ENCODE measurements at regions not wholly inside any gene's neighbourhood (a gene's known extent, or its start where the extent isn't known, plus 50 kb on each side); places are given as distances from the start of the nearest gene placed in this dataset.

DNA sequence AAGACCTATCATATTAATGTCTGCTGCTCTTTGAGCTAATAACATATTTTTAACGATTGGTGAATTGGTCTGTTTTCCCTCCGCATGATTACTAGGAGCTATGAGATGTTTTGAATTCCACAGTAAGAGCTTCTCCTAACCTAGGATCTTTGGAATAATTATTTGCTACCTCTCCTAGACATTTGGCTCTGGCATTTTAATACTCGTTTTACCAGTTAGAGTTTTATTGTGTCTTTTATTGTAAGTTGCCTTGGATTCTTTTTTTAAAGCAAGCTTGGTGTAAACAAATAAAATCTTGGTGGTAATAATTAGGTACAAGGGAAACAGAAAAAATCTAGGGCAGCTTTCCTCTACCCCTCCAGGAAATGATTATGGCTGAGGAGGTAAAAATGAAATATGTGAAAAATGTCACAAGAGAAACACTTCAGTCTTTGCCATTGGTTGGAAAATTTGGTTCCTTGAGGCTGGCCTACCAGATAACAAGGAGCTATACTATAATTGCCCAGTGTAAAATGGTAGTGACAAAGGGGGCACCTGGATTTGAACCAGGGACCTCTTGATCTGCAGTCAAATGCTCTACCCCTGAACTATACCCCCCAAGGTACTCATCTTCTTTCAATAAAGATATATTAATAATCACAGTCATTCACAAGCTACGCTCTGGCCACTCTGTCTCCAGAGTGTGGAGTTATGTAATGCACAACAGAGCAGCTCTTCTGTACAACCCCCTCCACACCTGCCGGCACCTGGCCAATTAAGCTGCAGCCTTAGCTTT, 85.4 kb downstream of the ZNF777 start:
- no peak for TF ChIP-seq SIN3A (IDR thresholded peaks at IDR 0.05; ENCODE audit: low read depth)
- no peak for TF ChIP-seq POLR2AphosphoS5 (IDR thresholded peaks at IDR 0.05; ENCODE audit: low read depth, low read length)
- TF ChIP-seq FOSL1 (IDR thresholded peaks at IDR 0.05; ENCODE audit: low read depth), result no peak
- no peak for TF ChIP-seq RAD21 (IDR thresholded peaks at IDR 0.05; ENCODE audit: low read depth)
- no peak for TF ChIP-seq POLR2A (IDR thresholded peaks at IDR 0.05; ENCODE audit: borderline replicate concordance, extremely low read depth, insufficient read depth, insufficient read length)
- TF ChIP-seq JUND (IDR thresholded peaks at IDR 0.05), result no peak
- TF ChIP-seq, protein P1, sequence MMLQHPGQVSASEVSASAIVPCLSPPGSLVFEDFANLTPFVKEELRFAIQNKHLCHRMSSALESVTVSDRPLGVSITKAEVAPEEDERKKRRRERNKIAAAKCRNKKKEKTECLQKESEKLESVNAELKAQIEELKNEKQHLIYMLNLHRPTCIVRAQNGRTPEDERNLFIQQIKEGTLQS (IDR thresholded peaks at IDR 0.05), result peak; percentile 74; the same call in 1 of the 2 replicates
- no peak for TF ChIP-seq TCF7L2 (IDR thresholded peaks at IDR 0.05; ENCODE audit: borderline replicate concordance, extremely low read depth, insufficient read depth, insufficient read length)
- TF ChIP-seq, protein P2, sequence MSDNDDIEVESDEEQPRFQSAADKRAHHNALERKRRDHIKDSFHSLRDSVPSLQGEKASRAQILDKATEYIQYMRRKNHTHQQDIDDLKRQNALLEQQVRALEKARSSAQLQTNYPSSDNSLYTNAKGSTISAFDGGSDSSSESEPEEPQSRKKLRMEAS (IDR thresholded peaks at IDR 0.05), result no peak
- POLR2A ChIA-PET, result no interaction called here
- DNase-seq (ENCODE audit: low read depth, low spot score) (no peak), ATAC-seq (peak; percentile 57)
- Histone ChIP-seq H3K4me1 (ENCODE audit: control insufficient read depth in 1 of 2, insufficient read depth in 2 of 2, low read length in 2 of 2) (peaks cover under 1 to 4% of the 10 kb centered on the region in 2 experiments; a peak in 2 of 4 replicates), H3K36me3 (ENCODE audit: control insufficient read depth in 1 of 2, insufficient read depth in 2 of 2, low read length in 2 of 2) (no peaks in the 10 kb centered on the region), H3K27ac (ENCODE audit: low read depth, low read length) (no peak overlapping the region), H3K4me2 (ENCODE audit: low read length) (no peak overlapping the region), H3K9me2 (ENCODE audit: insufficient read depth) (no peaks in the 10 kb centered on the region), H3K4me3 (replicated peaks in 1 of 2; ENCODE audit: low read depth in 1 of 2, low read length in 2 of 2) (no peak overlapping the region), H3K79me2 (ENCODE audit: insufficient read depth, low read length) (no peaks in the 10 kb centered on the region), H3K9me3 (ENCODE audit: control insufficient read depth in 1 of 2, insufficient read depth in 1 of 2, low read depth in 1 of 2, low read length in 2 of 2) (peaks cover 0 to 8% of the 10 kb centered on the region in 2 experiments; a peak in 1 of 4 replicates), H3K27me3 (ENCODE audit: insufficient read depth, low read length) (no peaks in the 10 kb centered on the region), H2AFZ (ENCODE audit: low read depth, low read length, poor library complexity, severe bottlenecking) (no peak overlapping the region), H4K20me1 (ENCODE audit: insufficient read depth) (no peaks in the 10 kb centered on the region), H3K9ac (ENCODE audit: low read length) (no peak overlapping the region)
- intact Hi-C loops (cut with micrococcal nuclease), result no loop called here
- CTCF ChIA-PET, result interaction anchor here (0.8 to 1.3 kb wide), 3 partner anchors 19 to 66 kb away, joined by 3 to 4 read pairs (median 4); no protein-coding TSS in a partner anchor
- no TSS peak for BruUV-seq (replicated peaks)
- RAD21 ChIA-PET (ENCODE audit: low non-redundant PET in 1 of 2, low total read pairs in 2 of 2, uncharacterized antibody in 2 of 2, unreplicated experiment in 2 of 2), result no interaction called here

DNA sequence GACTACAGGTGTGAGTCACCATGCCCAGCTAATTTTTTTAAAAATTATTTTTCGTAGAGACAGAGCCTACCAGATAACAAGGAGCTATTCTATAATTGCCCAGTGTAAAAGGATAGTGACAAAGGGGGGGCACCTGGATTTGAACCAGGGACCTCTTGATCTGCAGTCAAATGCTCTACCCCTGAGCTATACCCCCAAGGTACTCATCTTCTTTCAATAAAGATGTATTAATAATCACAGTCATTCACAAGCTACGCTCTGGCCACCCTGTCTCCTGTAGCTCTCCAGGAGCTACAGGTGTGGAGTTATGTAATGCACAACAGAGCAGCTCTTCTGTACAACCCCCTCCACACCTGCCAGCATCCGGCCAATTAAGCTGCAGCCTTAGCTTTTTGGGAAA, 83.5 kb downstream of the ZNF777 start:
- H3K4me2 ChIP-seq (ENCODE audit: low read length), result no peak overlapping the region
- no peak overlapping the region for H3K9ac ChIP-seq (ENCODE audit: low read length)
- intact Hi-C loops (cut with micrococcal nuclease), result no loop called here
- no peaks in the 10 kb centered on the region for H4K20me1 ChIP-seq (ENCODE audit: insufficient read depth)
- no peaks in the 10 kb centered on the region for H3K9me2 ChIP-seq (ENCODE audit: insufficient read depth)
- no peak overlapping the region for H2AFZ ChIP-seq (ENCODE audit: low read depth, low read length, poor library complexity, severe bottlenecking)
- no peak overlapping the region for H3K27ac ChIP-seq (ENCODE audit: low read depth, low read length)
- TF ChIP-seq, protein P2 (IDR thresholded peaks at IDR 0.05), result no peak
- TF ChIP-seq CBX3 (IDR thresholded peaks at IDR 0.05; ENCODE audit: low read depth) (0 out of 2 replicates have a peak, but pooled peaks have one; percentile 18), ELF1 (IDR thresholded peaks at IDR 0.05; ENCODE audit: borderline replicate concordance, low read depth) (no peak), RAD21 (IDR thresholded peaks at IDR 0.05; ENCODE audit: low read depth) (no peak), TCF7L2 (IDR thresholded peaks at IDR 0.05; ENCODE audit: borderline replicate concordance, extremely low read depth, insufficient read depth, insufficient read length) (no peak)
- TF ChIP-seq, protein P1 (IDR thresholded peaks at IDR 0.05), result peak; percentile 71; the same call in 1 of the 2 replicates
- POLR2A ChIA-PET, result no interaction called here
- RAD21 ChIA-PET (ENCODE audit: low non-redundant PET in 1 of 2, low total read pairs in 2 of 2, uncharacterized antibody in 2 of 2, unreplicated experiment in 2 of 2), result interaction anchor here in 1 of 2 experiments (0.7 kb wide), 1 partner anchor 258 kb away, joined by 3 read pairs; no protein-coding TSS in a partner anchor
- no peaks in the 10 kb centered on the region for H3K4me1 ChIP-seq (ENCODE audit: control insufficient read depth in 1 of 2, insufficient read depth in 2 of 2, low read length in 2 of 2)
- H3K4me3 ChIP-seq (replicated peaks in 1 of 2; ENCODE audit: low read depth in 1 of 2, low read length in 2 of 2), result no peak overlapping the region
- H3K9me3 ChIP-seq (ENCODE audit: control insufficient read depth in 1 of 2, insufficient read depth in 1 of 2, low read depth in 1 of 2, low read length in 2 of 2), result peaks cover 0 to 8% of the 10 kb centered on the region in 2 experiments; a peak in 1 of 4 replicates
- H3K27me3 ChIP-seq (ENCODE audit: insufficient read depth, low read length), result no peaks in the 10 kb centered on the region
- DNase-seq (ENCODE audit: low read depth, low spot score) (no peak), ATAC-seq (peak; percentile 70)
- no peaks in the 10 kb centered on the region for H3K36me3 ChIP-seq (ENCODE audit: control insufficient read depth in 1 of 2, insufficient read depth in 2 of 2, low read length in 2 of 2)
- CTCF ChIA-PET, result no interaction called here
- no TSS peak for BruUV-seq (replicated peaks)
- no peaks in the 10 kb centered on the region for H3K79me2 ChIP-seq (ENCODE audit: insufficient read depth, low read length)

Data from HCT116 (cell line).